HCT116 (cell line): ENCODE measurements at regions not wholly inside any gene's neighbourhood (a gene's known extent, or its start where the extent isn't known, plus 50 kb on each side); places are given as distances from the start of the nearest gene placed in this dataset.

Source experiments
- ATAC-seq: fragments of 200-7000 bp; cut with Tn5 transposase; 2 replicates; pipeline ENCODE4 v1.9.1; 2020; ENCODE audit warnings: mild to moderate bottlenecking, moderate library complexity
- BruUV-seq: library from RNA; stranded (reverse); fragments of 400-500 nt; replicated peaks from 2 replicates; lab custom pipeline; 2021; lab: Mats Ljungman, UMichigan
- CTCF ChIA-PET: fragments of 300-600 bp; sonication (Branson Sonifier 250); formaldehyde crosslinking; loops from one replicate; lab custom pipeline; 2021; ENCODE audit warnings: antibody characterized with exemption; lab: Charles Lee
- POLR2A ChIA-PET: fragments of 300-600, 350-600 bp; sonication (Branson Sonifier 250); formaldehyde crosslinking; loops from one replicate; lab custom pipeline; 2021; ENCODE audit warnings: antibody characterized with exemption; lab: Charles Lee
- RAD21 ChIA-PET, 2 experiments: fragments of 300-600 bp; sonication (Branson Sonifier 250); formaldehyde crosslinking; loops; one replicate each; lab custom pipeline; 2023; ENCODE audit warnings: low total read pairs in 2 of 2; ENCODE audit not compliant: uncharacterized antibody in 2 of 2, unreplicated experiment in 2 of 2, low non-redundant PET in 1 of 2; lab: Charles Lee
- DNase-seq: peaks from one replicate; pipeline ENCODE4 v3.0.0-alpha.2; 2010; ENCODE audit warnings: low read depth, low spot score
- H2AFZ ChIP-seq: fragments of 200-600 bp; shearing (Covaris generic), sonication (generic); 2 replicates; pipeline ENCODE4 v1.6.1; 2017; ENCODE audit warnings: low read depth, mixed run types, mixed read lengths, antibody characterized with exemption, low read length; ENCODE audit not compliant: poor library complexity, severe bottlenecking
- H3K27ac ChIP-seq: 2 replicates; pipeline ENCODE4 v1.5.1; 2012; ENCODE audit warnings: low read depth, low read length
- H3K27me3 ChIP-seq: fragments of 200-600 bp; sonication (generic); 2 replicates; pipeline ENCODE4 v1.6.1; 2016; ENCODE audit warnings: mixed run types, low read length, mixed read lengths; ENCODE audit not compliant: insufficient read depth
- H3K36me3 ChIP-seq, 2 experiments: fragments of 200-500 bp in 1 of 2; fragments of 200-600 bp in 1 of 2; sonication (Bioruptor generic) in 1 of 2; sonication (generic) in 1 of 2; 2 replicates each; pipeline versions ENCODE4 v1.5.1 to v1.6.1; 2014 to 2016; ENCODE audit warnings: low read length in 2 of 2, inconsistent platforms in 1 of 2, mixed read lengths in 1 of 2, mixed run types in 1 of 2; ENCODE audit not compliant: insufficient read depth in 2 of 2, control insufficient read depth in 1 of 2
- H3K4me1 ChIP-seq, 2 experiments: fragments of 200-600 bp in 1 of 2; sonication (generic) in 1 of 2; 2 replicates each; pipeline versions ENCODE4 v1.5.1 to v1.6.1; 2012 to 2017; ENCODE audit warnings: low read length in 2 of 2, inconsistent platforms in 1 of 2, mild to moderate bottlenecking in 1 of 2, mixed read lengths in 1 of 2, mixed run types in 1 of 2, moderate library complexity in 1 of 2; ENCODE audit not compliant: insufficient read depth in 2 of 2, control insufficient read depth in 1 of 2
- H3K4me2 ChIP-seq: fragments of 200-600 bp; sonication (generic); 2 replicates; pipeline ENCODE4 v1.6.1; 2017; ENCODE audit warnings: mixed run types, low read length, mixed read lengths
- H3K4me3 ChIP-seq, 2 experiments: fragments of 200-600 bp in 1 of 2; sonication (generic) in 1 of 2; replicated peaks in 1 of 2; 2 replicates each; pipeline ENCODE4 v1.5.1; 2011 to 2016; ENCODE audit warnings: low read length in 2 of 2, control low read depth in 1 of 2, low read depth in 1 of 2, mild to moderate bottlenecking in 1 of 2, mixed read lengths in 1 of 2, mixed run types in 1 of 2
- H3K79me2 ChIP-seq: fragments of 200-600 bp; sonication (generic); 2 replicates; pipeline ENCODE4 v1.6.1; 2017; ENCODE audit warnings: mild to moderate bottlenecking, mixed run types, low read length, moderate library complexity, mixed read lengths; ENCODE audit not compliant: insufficient read depth
- H3K9ac ChIP-seq: fragments of 200-600 bp; sonication (generic); 2 replicates; pipeline ENCODE4 v1.6.1; 2016; ENCODE audit warnings: low read length, mixed read lengths
- H3K9me2 ChIP-seq: fragments of 200-600 bp; sonication (generic), shearing (Covaris generic); 2 replicates; pipeline ENCODE4 v1.6.1; 2017; ENCODE audit warnings: mixed run types, mild to moderate bottlenecking, moderate library complexity; ENCODE audit not compliant: insufficient read depth
- H3K9me3 ChIP-seq, 2 experiments: fragments of 200-500 bp in 1 of 2; fragments of 200-600 bp in 1 of 2; sonication (Bioruptor generic) in 1 of 2; sonication (generic) in 1 of 2; 2 replicates each; pipeline ENCODE4 v1.6.1; 2014 to 2017; ENCODE audit warnings: low read length in 2 of 2, mixed read lengths in 2 of 2, inconsistent platforms in 1 of 2, low read depth in 1 of 2, mild to moderate bottlenecking in 1 of 2, mixed run types in 1 of 2, moderate library complexity in 1 of 2; ENCODE audit not compliant: control insufficient read depth in 1 of 2, insufficient read depth in 1 of 2
- H4K20me1 ChIP-seq: fragments of 200-600 bp; sonication (generic), shearing (Covaris generic); 2 replicates; pipeline ENCODE4 v1.6.1; 2017; ENCODE audit warnings: mixed run types, mild to moderate bottlenecking, moderate library complexity; ENCODE audit not compliant: insufficient read depth
- EGR1 ChIP-seq: IDR thresholded peaks from 2 replicates; pipeline ENCODE4 v1.6.1; 2012; ENCODE audit warnings: low read depth
- ELF1 ChIP-seq: IDR thresholded peaks from 2 replicates; pipeline ENCODE4 v1.6.1; 2012; ENCODE audit warnings: low read depth, borderline replicate concordance
- EZH2 ChIP-seq: fragments of 200-600 bp; sonication (generic); IDR thresholded peaks from 2 replicates; pipeline ENCODE4 v1.6.1; 2017; ENCODE audit warnings: antibody characterized with exemption, mixed run types
- FOSL1 ChIP-seq: IDR thresholded peaks from 2 replicates; pipeline ENCODE4 v1.6.1; 2012; ENCODE audit warnings: low read depth
- POLR2A ChIP-seq: IDR thresholded peaks from 2 replicates; pipeline ENCODE4 v1.7.0; 2011; ENCODE audit warnings: borderline replicate concordance; ENCODE audit not compliant: insufficient read depth, insufficient read length; ENCODE audit errors: extremely low read depth
- RAD21 ChIP-seq: IDR thresholded peaks from 2 replicates; pipeline ENCODE4 v1.6.1; 2012; ENCODE audit warnings: low read depth, mild to moderate bottlenecking
- SP1 ChIP-seq: IDR thresholded peaks from 2 replicates; pipeline ENCODE4 v1.6.1; 2012; ENCODE audit warnings: low read depth
- TCF7L2 ChIP-seq: IDR thresholded peaks from 2 replicates; pipeline ENCODE4 v1.7.0; 2011; ENCODE audit warnings: borderline replicate concordance, inconsistent platforms; ENCODE audit not compliant: insufficient read depth, insufficient read length; ENCODE audit errors: extremely low read depth
- ZFX ChIP-seq: fragments of 450-650 bp; IDR thresholded peaks from 2 replicates; pipeline ENCODE4 v1.6.1; 2017
- intact Hi-C: fragments of 100-400 bp; cut with micrococcal nuclease; formaldehyde crosslinking; loops from 2 replicates; pipeline ENCODE4 v1.10.0; 2022
- TF ChIP-seq, protein P1 (sequence below): IDR thresholded peaks from 2 replicates; pipeline ENCODE4 v1.6.1; 2012
- TF ChIP-seq, protein P2 (sequence below): IDR thresholded peaks from 2 replicates; pipeline ENCODE4 v1.6.1; 2012

DNA sequence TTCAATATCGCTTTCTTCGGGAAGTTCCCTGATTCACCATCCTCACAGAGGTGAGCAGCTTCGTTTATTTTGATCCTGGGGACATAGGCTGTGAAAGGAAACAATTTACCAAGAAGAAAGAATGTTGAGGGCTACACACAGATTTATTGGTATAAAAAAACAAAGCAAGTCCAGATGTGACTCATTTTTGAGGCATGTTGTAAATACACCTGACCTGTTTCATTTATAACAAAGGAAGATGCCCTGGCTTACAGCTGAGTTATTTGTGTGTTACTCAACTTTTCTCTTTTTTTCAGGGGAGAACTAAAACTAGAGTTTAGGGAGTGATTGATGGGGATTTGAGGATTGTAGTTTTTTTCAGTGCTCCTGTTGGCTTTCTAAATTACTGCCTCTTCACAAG lies 489.5 kb downstream of the CBLN4 start:
- no peaks in the 10 kb centered on the region for H4K20me1 ChIP-seq
- H3K9me2 ChIP-seq, result no peaks in the 10 kb centered on the region
- no peaks in the 10 kb centered on the region for H3K4me1 ChIP-seq
- intact Hi-C loops, result no loop called here
- H3K9me3 ChIP-seq, result peaks cover 6 to 32% of the 10 kb centered on the region in 2 experiments; a peak in 2 of 4 replicates
- TF ChIP-seq RAD21, result no peak
- no peak overlapping the region for H3K9ac ChIP-seq
- no peaks in the 10 kb centered on the region for H3K36me3 ChIP-seq
- no peak overlapping the region for H3K27ac ChIP-seq
- H3K79me2 ChIP-seq, result no peaks in the 10 kb centered on the region
- POLR2A ChIA-PET, result no interaction called here
- DNase-seq (no peak), ATAC-seq (no peak)
- CTCF ChIA-PET, result no interaction called here
- H3K4me2 ChIP-seq, result no peak overlapping the region
- H2AFZ ChIP-seq, result no peak overlapping the region
- H3K4me3 ChIP-seq, result no peak overlapping the region
- RAD21 ChIA-PET, result no interaction called here
- BruUV-seq, result no TSS peak
- no peaks in the 10 kb centered on the region for H3K27me3 ChIP-seq

DNA sequence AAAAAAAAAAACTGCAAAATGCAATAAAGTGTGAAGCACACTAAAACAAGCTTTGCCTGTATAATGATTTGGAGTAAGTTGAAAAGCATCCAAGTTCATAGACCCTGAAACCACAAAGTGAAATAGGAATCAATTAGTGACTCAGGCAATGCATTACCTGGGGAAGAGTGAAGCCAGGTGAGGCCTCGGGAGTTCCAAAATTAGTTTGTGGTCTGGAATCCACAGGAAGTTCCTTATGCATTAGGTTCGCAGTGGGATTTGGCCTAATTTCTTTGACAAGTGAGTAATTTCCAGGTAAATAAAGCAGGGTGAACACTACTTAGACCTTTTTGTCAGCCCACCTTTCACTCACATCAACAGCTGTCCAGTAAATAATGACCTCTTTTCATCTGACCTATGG lies 490.8 kb downstream of the CBLN4 start:
- no peak overlapping the region for H3K27ac ChIP-seq
- TF ChIP-seq FOSL1 (no peak), EGR1 (no peak), EZH2 (no peak), ELF1 (no peak), POLR2A (no peak), ZFX (no peak), RAD21 (no peak), SP1 (no peak), TCF7L2 (no peak)
- TF ChIP-seq, protein P1, sequence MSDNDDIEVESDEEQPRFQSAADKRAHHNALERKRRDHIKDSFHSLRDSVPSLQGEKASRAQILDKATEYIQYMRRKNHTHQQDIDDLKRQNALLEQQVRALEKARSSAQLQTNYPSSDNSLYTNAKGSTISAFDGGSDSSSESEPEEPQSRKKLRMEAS, result no peak
- TF ChIP-seq, protein P2, sequence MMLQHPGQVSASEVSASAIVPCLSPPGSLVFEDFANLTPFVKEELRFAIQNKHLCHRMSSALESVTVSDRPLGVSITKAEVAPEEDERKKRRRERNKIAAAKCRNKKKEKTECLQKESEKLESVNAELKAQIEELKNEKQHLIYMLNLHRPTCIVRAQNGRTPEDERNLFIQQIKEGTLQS, result no peak
- H2AFZ ChIP-seq, result no peak overlapping the region
- H3K9me3 ChIP-seq, result peaks cover 3 to 43% of the 10 kb centered on the region in 2 experiments; a peak in 2 of 4 replicates
- ChIA-PET CTCF (no interaction called here), RAD21 (no interaction called here), POLR2A (no interaction called here)
- H3K4me3 ChIP-seq, result no peak overlapping the region
- no TSS peak for BruUV-seq
- intact Hi-C loops, result no loop called here
- H3K79me2 ChIP-seq, result no peaks in the 10 kb centered on the region
- no peaks in the 10 kb centered on the region for H3K4me1 ChIP-seq
- H3K27me3 ChIP-seq, result no peaks in the 10 kb centered on the region
- no peak for DNase-seq
- H3K9ac ChIP-seq, result no peak overlapping the region
- no peaks in the 10 kb centered on the region for H3K36me3 ChIP-seq
- H3K4me2 ChIP-seq, result no peak overlapping the region
- H3K9me2 ChIP-seq, result no peaks in the 10 kb centered on the region
- ATAC-seq, result no peak
- H4K20me1 ChIP-seq, result no peaks in the 10 kb centered on the region
